Naive thymus-derived CD8-positive, alpha-beta T cell (primary cell): ENCODE measurements at regions not wholly inside any gene's neighbourhood (a gene's known extent, or its start where the extent isn't known, plus 50 kb on each side); places are given as distances from the start of the nearest gene placed in this dataset.

ENCODE experiments used
- ATAC-seq, 2 donors: fragments of 150-1000 bp; cut with Tn5 transposase in 1 of 2; sonication (Bioruptor Pico), chemical (Tn5 transposase) in 1 of 2; 1 replicate in 1 of 2; 2 replicates in 1 of 2; pipeline ENCODE4 v1.10.0; 2021; ENCODE audit warnings: mild to moderate bottlenecking in 2 of 2, moderate library complexity in 2 of 2
- POLR2A ChIA-PET: fragments of 350-600 bp; sonication (Branson Sonifier 250); formaldehyde crosslinking; loops from one replicate; lab custom pipeline; 2021; ENCODE audit warnings: antibody characterized with exemption; lab: Charles Lee
- DNase-seq, 10 donors: peaks; one replicate each; pipeline versions ENCODE4 v3.0.0 to v3.0.0-alpha.2; 2020 to 2022
- H3K27ac Mint-ChIP-seq, 10 donors: one replicate each; pipeline ENCODE4 v1.8.0; 2020 to 2022; ENCODE audit warnings: mild to moderate bottlenecking in 10 of 10, mixed read lengths in 10 of 10, moderate library complexity in 4 of 10, inconsistent platforms in 1 of 10
- H3K27me3 Mint-ChIP-seq, 5 donors: one replicate each; pipeline ENCODE4 v1.8.0; 2021 to 2022; ENCODE audit warnings: mixed read lengths in 5 of 5
- H3K36me3 Mint-ChIP-seq, 3 donors: one replicate each; pipeline ENCODE4 v1.8.0; 2020 to 2022; ENCODE audit warnings: mixed read lengths in 3 of 3, mild to moderate bottlenecking in 2 of 3, inconsistent platforms in 1 of 3
- H3K4me1 Mint-ChIP-seq, 4 donors: one replicate each; pipeline ENCODE4 v1.8.0; 2021 to 2022; ENCODE audit warnings: mixed read lengths in 4 of 4
- H3K4me3 Mint-ChIP-seq, 10 donors: one replicate each; pipeline ENCODE4 v1.8.0; 2020 to 2022; ENCODE audit warnings: mild to moderate bottlenecking in 10 of 10, mixed read lengths in 10 of 10, moderate library complexity in 6 of 10, inconsistent platforms in 1 of 10
- H3K9me3 Mint-ChIP-seq, 9 donors: one replicate each; pipeline ENCODE4 v1.8.0; 2020 to 2022; ENCODE audit warnings: mixed read lengths in 9 of 9, mild to moderate bottlenecking in 3 of 9, inconsistent platforms in 1 of 9, moderate library complexity in 1 of 9

GRCh38 chr6:165864218-165864617, 201.2 kb upstream of the PDE10A start:
- peaks cover 3 to 45% (median 24%) of the 10 kb centered on the region in 9 donors for H3K9me3 Mint-ChIP-seq
- H3K36me3 Mint-ChIP-seq, result peaks cover 0 to 20% (median 5%) of the 10 kb centered on the region in 3 donors
- H3K27me3 Mint-ChIP-seq, result peaks cover 26 to 48% (median 27%) of the 10 kb centered on the region in 5 donors
- POLR2A ChIA-PET, result no interaction called here
- no peak overlapping the region for H3K4me3 Mint-ChIP-seq
- ATAC-seq (no peak), DNase-seq (no peak)
- no peak overlapping the region for H3K27ac Mint-ChIP-seq
- H3K4me1 Mint-ChIP-seq, result no peaks in the 10 kb centered on the region

GRCh38 chr6:165863801-165864200, 200.8 kb upstream of the PDE10A start:
- Mint-ChIP-seq H3K36me3 (peaks cover 0 to 20% (median 5%) of the 10 kb centered on the region in 3 donors), H3K4me1 (no peaks in the 10 kb centered on the region), H3K9me3 (peaks cover 3 to 41% (median 24%) of the 10 kb centered on the region in 9 donors), H3K27me3 (peaks cover 27 to 44% (median 29%) of the 10 kb centered on the region in 5 donors), H3K4me3 (no peak overlapping the region), H3K27ac (no peak overlapping the region)
- POLR2A ChIA-PET, result no interaction called here
- DNase-seq (no peak), ATAC-seq (no peak)

- peaks cover 27 to 41% (median 31%) of the 10 kb centered on the region in 5 donors for H3K27me3 Mint-ChIP-seq
Measured at GRCh38 chr6:165862813-165863212, 199.8 kb upstream of the PDE10A start.

DNA sequence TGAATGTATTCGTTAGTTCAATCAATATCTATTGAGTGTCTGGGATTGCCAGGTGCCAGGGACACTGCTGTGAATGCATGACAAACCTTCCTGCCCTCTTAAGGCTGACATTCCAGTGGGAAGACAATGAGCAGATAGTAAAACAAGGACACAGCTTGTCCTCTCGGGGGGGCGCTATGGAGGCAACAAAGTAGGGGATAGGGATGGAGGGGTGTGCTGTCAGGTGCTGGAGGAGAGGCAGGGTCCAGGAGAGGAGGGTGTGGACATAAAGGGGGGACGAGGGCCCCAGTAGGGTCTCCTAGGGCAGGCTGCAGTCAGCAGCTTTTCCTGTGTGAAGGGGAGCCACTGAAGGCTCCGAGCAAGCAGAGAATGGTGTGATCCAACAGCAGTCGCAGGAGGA, 198.2 kb upstream of the PDE10A start:
- peaks cover 29 to 46% (median 41%) of the 10 kb centered on the region in 5 donors for H3K27me3 Mint-ChIP-seq
- H3K9me3 Mint-ChIP-seq, result peaks cover 0 to 20% (median 13%) of the 10 kb centered on the region in 9 donors
- H3K4me3 Mint-ChIP-seq, result no peak overlapping the region
- ATAC-seq (no peak), DNase-seq (no peak)
- H3K4me1 Mint-ChIP-seq, result no peaks in the 10 kb centered on the region
- POLR2A ChIA-PET, result no interaction called here
- H3K27ac Mint-ChIP-seq, result peak overlapping the region in 1 of 10 donors; percentile 37
- peaks cover 0 to 8% (median 0%) of the 10 kb centered on the region in 3 donors for H3K36me3 Mint-ChIP-seq

More at GRCh38 chr6:165862813-165863212, 199.8 kb upstream of the PDE10A start:
- ATAC-seq (no peak), DNase-seq (no peak)
- H3K9me3 Mint-ChIP-seq, result peaks cover 3 to 32% (median 18%) of the 10 kb centered on the region in 9 donors
- POLR2A ChIA-PET, result no interaction called here
- H3K27ac Mint-ChIP-seq, result no peak overlapping the region
- H3K4me1 Mint-ChIP-seq, result no peaks in the 10 kb centered on the region
- H3K36me3 Mint-ChIP-seq, result peaks cover 0 to 15% (median 5%) of the 10 kb centered on the region in 3 donors
- H3K4me3 Mint-ChIP-seq, result no peak overlapping the region

GRCh38 chr6:165858586-165858985, 195.5 kb upstream of the PDE10A start:
- peaks cover 0 to 4% (median 0%) of the 10 kb centered on the region in 9 donors for H3K9me3 Mint-ChIP-seq
- H3K36me3 Mint-ChIP-seq, result no peaks in the 10 kb centered on the region
- POLR2A ChIA-PET, result no interaction called here
- ATAC-seq (no peak), DNase-seq (no peak)
- H3K4me1 Mint-ChIP-seq, result no peaks in the 10 kb centered on the region
- peaks cover 28 to 57% (median 49%) of the 10 kb centered on the region in 5 donors for H3K27me3 Mint-ChIP-seq
- H3K4me3 Mint-ChIP-seq, result no peak overlapping the region
- no peak overlapping the region for H3K27ac Mint-ChIP-seq

DNA sequence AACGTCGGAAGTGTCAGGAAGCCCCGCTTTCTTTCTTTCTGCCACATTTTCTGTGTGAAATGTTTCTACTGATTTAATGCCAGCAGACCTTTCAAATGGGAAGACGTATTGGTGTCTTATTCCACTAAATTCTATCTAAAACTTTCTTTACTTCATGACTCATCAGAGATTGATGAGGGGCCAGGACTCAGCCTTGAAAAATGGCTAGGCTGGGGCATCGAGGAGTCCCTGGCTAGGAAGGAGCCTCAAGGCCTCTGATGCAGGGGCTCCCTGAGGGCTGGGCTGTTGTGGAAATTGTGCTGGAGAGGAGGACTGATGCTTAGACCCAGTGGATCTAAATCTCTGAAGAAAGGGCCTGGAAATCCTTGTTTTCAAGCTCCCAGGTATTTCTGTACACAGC, 192.8 kb upstream of the PDE10A start:
- no peak for DNase-seq
- H3K9me3 Mint-ChIP-seq, result no peaks in the 10 kb centered on the region
- no peak overlapping the region for H3K4me3 Mint-ChIP-seq
- H3K27me3 Mint-ChIP-seq, result peaks cover 31 to 64% (median 56%) of the 10 kb centered on the region in 5 donors
- no peak for ATAC-seq
- H3K4me1 Mint-ChIP-seq, result no peaks in the 10 kb centered on the region
- no peaks in the 10 kb centered on the region for H3K36me3 Mint-ChIP-seq
- H3K27ac Mint-ChIP-seq, result no peak overlapping the region
- POLR2A ChIA-PET, result no interaction called here

DNA sequence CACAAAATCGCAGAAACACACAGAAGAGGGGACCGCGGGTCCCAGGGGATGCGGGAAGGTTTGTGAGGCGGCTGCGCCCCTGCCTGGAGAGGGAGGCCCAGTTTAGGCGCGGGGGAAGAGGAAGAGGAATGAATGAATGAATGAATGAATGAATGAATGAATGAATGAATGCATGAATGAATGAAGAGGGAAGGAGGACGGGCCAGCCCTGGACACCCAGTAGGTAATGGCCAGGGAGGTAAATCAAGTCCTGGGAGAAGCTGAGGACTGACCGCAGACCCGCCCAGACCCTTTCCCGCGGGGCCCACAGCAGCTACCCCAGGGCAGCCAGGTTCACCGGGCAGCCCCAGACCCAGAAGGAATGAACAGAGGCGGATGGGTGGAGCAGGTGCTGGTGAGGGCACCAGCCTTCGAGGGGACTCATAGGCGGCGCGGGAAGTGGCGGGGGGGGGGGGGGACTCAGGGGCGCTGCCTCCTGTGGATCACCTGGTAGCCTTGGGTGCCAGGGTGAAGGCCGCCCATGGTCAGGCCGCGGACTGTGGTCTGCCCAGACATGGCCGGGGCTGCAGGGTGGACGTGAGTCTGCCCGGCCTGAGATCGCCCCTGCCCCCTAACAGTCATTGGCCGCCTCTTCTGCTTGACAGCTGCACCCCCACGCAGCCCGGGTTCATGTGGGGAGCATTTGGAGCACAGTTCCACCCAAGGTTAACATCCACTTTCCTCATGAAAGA, 192.0 kb upstream of the PDE10A start:
- H3K27me3 Mint-ChIP-seq, result peaks cover 34 to 67% (median 57%) of the 10 kb centered on the region in 5 donors

GRCh38 chr6:165854061-165854862, 191.2 kb upstream of the PDE10A start:
- no peaks in the 10 kb centered on the region for H3K36me3 Mint-ChIP-seq
- no peaks in the 10 kb centered on the region for H3K9me3 Mint-ChIP-seq
- H3K27ac Mint-ChIP-seq, result no peak overlapping the region
- ATAC-seq (no peak), DNase-seq (no peak)
- H3K4me3 Mint-ChIP-seq, result no peak overlapping the region
- POLR2A ChIA-PET, result no interaction called here
- peaks cover 37 to 74% (median 60%) of the 10 kb centered on the region in 5 donors for H3K27me3 Mint-ChIP-seq
- peaks cover 2 to 11% (median 9%) of the 10 kb centered on the region in 4 donors for H3K4me1 Mint-ChIP-seq

More for the DNA sequence above, 192.0 kb upstream of the PDE10A start:
- peaks cover 1 to 5% (median 4%) of the 10 kb centered on the region in 4 donors for H3K4me1 Mint-ChIP-seq
- DNase-seq, result no peak
- no peaks in the 10 kb centered on the region for H3K9me3 Mint-ChIP-seq
- POLR2A ChIA-PET, result no interaction called here
- no peaks in the 10 kb centered on the region for H3K36me3 Mint-ChIP-seq
- H3K27ac Mint-ChIP-seq, result no peak overlapping the region
- no peak overlapping the region for H3K4me3 Mint-ChIP-seq
- ATAC-seq, result no peak

GRCh38 chr6:165852676-165853075, 189.6 kb upstream of the PDE10A start:
- H3K9me3 Mint-ChIP-seq, result no peaks in the 10 kb centered on the region

DNA sequence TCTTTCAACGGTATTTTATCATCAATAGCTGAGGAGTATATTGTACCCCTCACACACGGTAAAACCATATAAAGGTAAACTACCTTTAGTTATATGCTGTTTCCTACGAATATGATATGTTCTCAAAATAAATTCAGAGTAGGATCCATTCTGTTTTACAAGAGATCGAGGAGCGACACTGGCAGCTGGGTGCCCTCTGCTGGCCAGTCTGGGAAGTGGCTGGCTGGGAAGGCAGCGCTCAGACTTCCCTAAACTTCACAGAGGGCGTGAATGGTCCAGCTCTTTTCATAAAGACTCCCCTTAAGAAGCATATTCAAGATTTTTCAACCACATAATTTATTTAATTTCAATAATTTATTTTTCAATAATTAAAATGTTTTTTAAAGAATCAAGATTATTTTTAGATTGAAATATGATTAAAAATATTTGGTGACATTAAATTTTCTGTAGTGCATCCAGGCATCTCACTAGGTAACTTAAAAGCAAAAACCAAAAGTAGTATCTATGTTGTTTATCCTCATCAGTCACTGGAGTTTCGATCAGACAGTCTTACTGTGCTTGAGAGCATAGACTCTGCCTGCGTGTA, 187.5 kb upstream of the PDE10A start:
- peaks cover 38 to 87% (median 56%) of the 10 kb centered on the region in 5 donors for H3K27me3 Mint-ChIP-seq
- peak overlapping the region in 3 of 10 donors; percentile 21 to 52 (median 27) for H3K4me3 Mint-ChIP-seq

More at GRCh38 chr6:165852676-165853075, 189.6 kb upstream of the PDE10A start:
- no peak for ATAC-seq
- Mint-ChIP-seq H3K27ac (no peak overlapping the region), H3K4me3 (no peak overlapping the region), H3K4me1 (peaks cover 2 to 11% (median 9%) of the 10 kb centered on the region in 4 donors), H3K36me3 (no peaks in the 10 kb centered on the region), H3K27me3 (peaks cover 42 to 84% (median 61%) of the 10 kb centered on the region in 5 donors)
- POLR2A ChIA-PET, result no interaction called here
- DNase-seq, result no peak

GRCh38 chr6:165849534-165850430, 186.7 kb upstream of the PDE10A start:
- peaks cover 42 to 87% (median 60%) of the 10 kb centered on the region in 5 donors for H3K27me3 Mint-ChIP-seq
- ATAC-seq, result peak in 1 of 2 donors; percentile 27
- DNase-seq, result no peak
- POLR2A ChIA-PET, result no interaction called here
- peaks cover 2 to 13% (median 9%) of the 10 kb centered on the region in 4 donors for H3K4me1 Mint-ChIP-seq
- peak overlapping the region in 4 of 10 donors; percentile 21 to 52 (median 28) for H3K4me3 Mint-ChIP-seq
- no peak overlapping the region for H3K27ac Mint-ChIP-seq
- H3K9me3 Mint-ChIP-seq, result no peaks in the 10 kb centered on the region
- no peaks in the 10 kb centered on the region for H3K36me3 Mint-ChIP-seq

More for the DNA sequence above, 187.5 kb upstream of the PDE10A start:
- POLR2A ChIA-PET, result no interaction called here
- peaks cover 2 to 13% (median 9%) of the 10 kb centered on the region in 4 donors for H3K4me1 Mint-ChIP-seq
- no peak overlapping the region for H3K27ac Mint-ChIP-seq
- H3K9me3 Mint-ChIP-seq, result no peaks in the 10 kb centered on the region
- DNase-seq, result peak in 9 of 10 donors; percentile 10 to 53 (median 35)
- no peaks in the 10 kb centered on the region for H3K36me3 Mint-ChIP-seq
- ATAC-seq, result peak in 1 of 2 donors; percentile 64

DNA sequence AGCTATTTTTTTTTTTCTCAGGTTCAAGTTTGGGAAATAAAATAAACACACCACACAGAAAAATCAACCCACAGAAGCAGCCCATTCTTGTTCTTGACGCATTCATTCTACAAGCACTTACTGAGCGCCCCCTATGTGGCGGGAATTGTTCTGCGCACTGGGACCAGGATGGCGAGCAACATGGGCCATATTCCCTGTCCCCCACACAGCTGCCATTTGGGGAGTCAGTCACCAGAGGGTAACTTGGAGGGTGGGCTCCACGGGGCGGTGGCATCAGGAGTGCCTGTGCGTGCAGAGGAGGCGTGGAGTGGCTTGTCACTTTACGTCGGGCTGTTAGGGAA, 185.0 kb upstream of the PDE10A start:
- POLR2A ChIA-PET, result no interaction called here
- peaks cover 2 to 13% (median 9%) of the 10 kb centered on the region in 4 donors for H3K4me1 Mint-ChIP-seq
- DNase-seq (no peak), ATAC-seq (no peak)
- H3K27ac Mint-ChIP-seq, result no peak overlapping the region
- H3K27me3 Mint-ChIP-seq, result peaks cover 42 to 88% (median 59%) of the 10 kb centered on the region in 5 donors
- no peaks in the 10 kb centered on the region for H3K9me3 Mint-ChIP-seq
- H3K36me3 Mint-ChIP-seq, result no peaks in the 10 kb centered on the region
- H3K4me3 Mint-ChIP-seq, result no peak overlapping the region
